IPS-18c (cell line): ENCODE measurements at regions not wholly inside any gene's neighbourhood (a gene's known extent, or its start where the extent isn't known, plus 50 kb on each side); places are given as distances from the start of the nearest gene placed in this dataset.

Source experiments
- H3K4me3 ChIP-seq: 2 replicates; pipeline ENCODE4 v1.7.0; 2013; ENCODE audit warnings: low read depth, mild to moderate bottlenecking, low read length, moderate library complexity; ENCODE audit not compliant: insufficient read depth
- H3K9me3 ChIP-seq: one replicate; pipeline ENCODE4 v1.6.1; 2013; ENCODE audit warnings: mild to moderate bottlenecking, low read length, moderate library complexity; ENCODE audit not compliant: control insufficient read depth, insufficient read depth

DNA sequence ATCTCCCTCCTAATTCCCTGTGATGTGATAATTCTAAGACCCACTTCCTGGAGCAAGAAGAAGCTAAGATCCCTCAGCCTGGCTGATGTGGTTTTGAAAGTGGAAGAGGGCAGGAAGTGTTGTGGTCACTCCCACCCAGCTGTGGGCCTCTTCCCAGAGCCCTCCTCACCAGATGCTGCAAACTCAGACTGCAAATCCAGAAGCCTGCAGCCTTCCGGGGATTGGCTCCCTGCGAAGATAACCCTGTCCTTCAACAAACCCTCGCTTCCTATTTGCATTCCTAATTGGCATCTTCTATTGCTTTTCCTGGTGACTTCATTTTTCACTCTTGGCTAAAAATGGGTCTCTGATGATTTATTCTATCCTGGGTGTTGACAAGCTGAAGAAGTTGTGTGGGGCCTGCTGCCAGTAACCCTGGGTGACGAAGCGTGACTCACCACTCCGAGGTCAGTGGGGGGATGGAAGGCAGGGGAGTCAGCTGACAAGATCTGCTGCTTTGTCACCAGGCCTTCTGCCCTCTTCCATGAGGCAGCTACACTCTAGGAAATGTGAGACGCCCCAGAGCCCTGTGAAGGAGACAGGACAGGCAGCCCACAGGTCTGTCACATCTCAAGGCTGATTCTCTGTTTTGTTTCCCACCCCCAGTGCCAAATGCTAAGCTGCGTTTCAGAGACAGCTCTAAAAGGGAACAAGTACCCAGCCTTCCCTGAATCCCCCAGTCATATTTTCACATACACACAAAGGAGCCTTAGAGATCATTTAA lies 99.7 kb upstream of the LIPC start:
- H3K9me3 ChIP-seq = no peaks in the 10 kb centered on the region
- no peak overlapping the region for H3K4me3 ChIP-seq

DNA sequence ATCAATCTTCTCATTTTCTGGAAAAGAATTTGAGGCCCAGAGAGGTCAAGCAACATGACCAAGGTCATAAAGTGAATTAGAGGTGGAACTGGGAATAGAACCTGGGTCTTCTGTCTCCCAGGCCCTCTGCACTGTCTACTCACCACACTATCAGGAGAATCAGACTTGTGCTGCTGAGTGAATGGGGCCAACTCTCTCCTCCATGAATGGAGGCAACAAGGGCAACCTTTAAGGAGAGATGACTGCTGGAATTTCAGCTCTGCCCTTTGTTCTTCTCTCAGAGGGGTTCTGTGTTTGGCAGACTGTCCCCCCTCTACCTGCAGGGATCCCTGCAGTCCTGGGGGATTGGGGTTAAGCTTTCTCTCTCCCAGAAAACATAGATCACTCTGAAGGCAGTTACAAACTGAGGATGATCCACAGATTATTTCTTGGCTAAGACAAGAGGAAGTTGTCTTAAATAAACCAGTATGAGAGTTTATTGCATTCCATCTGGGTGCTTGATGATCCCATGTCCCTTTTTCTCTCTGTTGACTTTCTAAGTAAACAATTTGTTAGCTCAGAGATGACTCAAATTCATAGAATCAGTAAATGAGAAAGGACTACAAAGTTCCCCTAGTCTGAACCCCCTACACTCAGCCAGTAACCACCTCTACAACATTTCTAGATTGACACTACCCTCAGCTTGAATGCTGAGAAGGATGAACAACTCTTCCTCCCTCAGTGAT lies 99.0 kb upstream of the LIPC start:
- Histone ChIP-seq H3K4me3 (no peak overlapping the region), H3K9me3 (no peaks in the 10 kb centered on the region)

DNA sequence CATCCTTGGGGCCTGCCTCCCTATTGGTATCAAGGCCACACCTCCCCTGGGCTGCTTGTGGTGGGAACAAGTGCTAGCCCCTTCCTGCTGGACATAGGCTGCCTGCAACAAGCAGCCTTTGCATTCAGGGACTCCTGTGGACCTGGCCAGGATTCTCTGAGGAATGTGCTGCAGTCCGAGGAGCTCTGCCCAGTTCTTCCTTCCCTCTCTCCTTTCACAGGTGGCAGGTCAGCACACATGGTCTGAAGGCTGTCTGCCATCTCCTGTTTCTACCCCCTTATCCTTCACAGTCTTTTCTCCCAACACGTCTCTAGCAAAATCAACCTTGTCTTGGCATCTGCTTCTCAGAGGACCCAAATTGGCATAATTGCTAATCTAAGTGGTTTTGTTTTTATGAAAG lies 97.0 kb upstream of the LIPC start:
- Histone ChIP-seq H3K9me3 (no peaks in the 10 kb centered on the region), H3K4me3 (no peak overlapping the region)

DNA sequence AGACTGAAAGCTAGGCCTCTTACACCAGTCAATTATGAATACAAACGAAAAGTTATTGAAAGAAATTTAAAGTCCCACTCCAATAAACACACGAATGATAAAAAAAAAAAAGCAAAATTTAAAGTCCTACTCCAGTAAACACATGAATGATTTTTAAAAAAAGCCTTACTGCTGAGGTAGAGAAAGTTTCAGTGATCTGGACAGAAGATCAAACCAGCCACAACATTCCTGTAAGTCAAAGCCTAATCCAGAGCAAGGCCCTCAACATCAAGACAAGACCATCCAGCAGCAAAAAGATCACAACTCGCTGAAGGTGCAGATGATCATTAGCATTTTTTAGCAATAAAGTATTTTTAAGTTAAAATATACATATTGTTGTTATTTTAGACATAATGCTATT lies 95.6 kb upstream of the LIPC start:
- H3K9me3 ChIP-seq = no peaks in the 10 kb centered on the region
- H3K4me3 ChIP-seq = no peak overlapping the region

DNA sequence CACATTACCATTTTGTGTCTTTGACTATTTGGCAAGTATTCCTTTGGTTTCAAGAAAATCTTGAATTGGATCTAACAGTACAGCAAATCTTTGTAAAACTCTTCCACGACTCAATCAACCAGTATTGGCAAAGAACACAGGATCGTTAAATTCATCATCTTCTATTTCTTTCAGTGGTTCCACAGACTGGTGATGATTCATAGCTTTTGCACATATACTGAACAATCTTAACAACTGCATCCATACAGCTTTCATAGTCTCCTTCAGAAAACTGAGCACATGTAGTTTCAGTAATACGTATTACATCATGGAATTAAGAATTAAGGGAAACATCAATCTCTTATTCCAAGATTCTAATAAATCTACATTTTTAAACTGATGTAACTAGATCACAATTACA lies 91.6 kb upstream of the LIPC start:
- H3K4me3 ChIP-seq = no peak overlapping the region
- peaks cover 2% of the 10 kb centered on the region for H3K9me3 ChIP-seq

DNA sequence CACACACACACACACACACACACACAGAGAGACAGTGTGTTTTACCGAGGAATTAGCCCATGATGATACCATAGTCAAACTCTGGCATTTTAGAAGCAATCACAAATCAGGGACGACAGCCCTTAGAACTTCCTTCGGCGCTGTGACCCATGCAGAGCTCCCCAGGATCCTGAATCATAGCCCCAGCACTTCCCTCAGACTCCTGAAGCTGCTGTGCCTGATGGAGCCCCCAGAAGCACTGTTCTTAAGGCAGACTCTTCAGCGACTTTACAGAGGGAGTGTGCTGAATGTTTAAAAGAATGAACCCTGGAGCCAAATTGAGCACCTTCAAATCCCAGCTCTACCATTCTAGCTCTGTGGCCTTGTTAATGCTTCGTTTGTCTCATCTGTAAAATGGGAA lies 89.3 kb upstream of the LIPC start:
- peaks cover 2% of the 10 kb centered on the region for H3K9me3 ChIP-seq
- H3K4me3 ChIP-seq = no peak overlapping the region

DNA sequence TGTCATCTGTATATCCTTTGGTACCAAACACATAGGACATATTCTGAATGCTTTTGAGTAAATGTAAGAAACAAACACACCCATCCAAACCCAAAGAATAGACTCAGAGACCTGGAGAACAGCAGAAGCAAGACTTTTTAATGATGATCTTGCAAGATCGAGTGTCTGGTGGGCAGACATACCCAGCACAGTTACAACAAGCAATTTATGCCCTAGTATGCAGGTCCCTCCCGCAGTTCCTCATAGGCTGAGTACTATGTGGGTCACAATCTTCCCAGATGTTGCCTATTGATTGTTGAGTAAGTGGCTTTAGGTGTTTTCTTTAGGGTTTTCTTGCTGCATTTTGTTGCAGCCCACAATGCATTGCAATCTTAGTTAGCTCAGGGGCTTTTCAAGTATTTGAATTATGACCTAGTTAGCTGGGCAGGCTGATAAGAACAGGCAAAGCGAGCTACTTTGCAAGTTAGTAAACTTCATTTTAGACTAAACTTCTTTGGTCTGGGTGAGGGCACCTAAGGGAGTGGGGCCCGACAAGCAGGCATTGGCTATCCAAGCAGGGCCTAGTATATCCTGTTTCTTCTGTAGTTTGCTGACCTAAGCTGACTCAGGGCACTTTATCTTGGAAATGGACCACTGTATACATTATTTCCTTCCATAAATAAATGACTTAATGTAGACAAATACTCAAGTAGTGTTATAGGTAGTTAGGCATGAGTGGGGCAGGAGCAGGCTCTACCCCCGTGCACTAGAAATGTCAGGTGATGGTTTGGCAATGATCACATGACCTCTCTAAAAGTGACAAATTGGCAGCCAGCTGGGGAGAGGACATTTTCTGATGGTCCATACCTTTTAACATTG lies 87.3 kb upstream of the LIPC start:
- H3K9me3 ChIP-seq = peaks cover 2% of the 10 kb centered on the region

DNA sequence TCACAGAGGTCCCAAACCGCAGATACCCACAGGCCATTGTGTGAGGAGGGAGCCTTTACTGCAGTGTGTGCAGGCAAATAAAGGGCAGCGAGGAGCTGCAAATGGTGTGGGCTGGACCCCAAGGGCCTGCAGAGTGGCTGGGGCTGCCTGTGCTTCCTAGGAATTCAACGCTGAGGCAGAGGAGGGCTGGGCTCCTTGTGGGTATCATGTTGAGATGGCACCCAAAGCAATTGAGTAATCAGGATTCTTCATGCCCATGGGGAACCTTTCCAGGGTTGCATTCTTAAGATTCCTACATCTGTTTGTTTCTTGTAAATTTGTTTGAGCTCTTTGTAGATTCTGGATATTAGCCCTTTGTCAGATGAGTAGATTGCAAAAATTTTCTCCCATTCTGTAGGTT lies 85.4 kb upstream of the LIPC start:
- Histone ChIP-seq H3K4me3 (no peak overlapping the region), H3K9me3 (peaks cover 2% of the 10 kb centered on the region)

More for the DNA sequence above, 87.3 kb upstream of the LIPC start:
- no peak overlapping the region for H3K4me3 ChIP-seq

DNA sequence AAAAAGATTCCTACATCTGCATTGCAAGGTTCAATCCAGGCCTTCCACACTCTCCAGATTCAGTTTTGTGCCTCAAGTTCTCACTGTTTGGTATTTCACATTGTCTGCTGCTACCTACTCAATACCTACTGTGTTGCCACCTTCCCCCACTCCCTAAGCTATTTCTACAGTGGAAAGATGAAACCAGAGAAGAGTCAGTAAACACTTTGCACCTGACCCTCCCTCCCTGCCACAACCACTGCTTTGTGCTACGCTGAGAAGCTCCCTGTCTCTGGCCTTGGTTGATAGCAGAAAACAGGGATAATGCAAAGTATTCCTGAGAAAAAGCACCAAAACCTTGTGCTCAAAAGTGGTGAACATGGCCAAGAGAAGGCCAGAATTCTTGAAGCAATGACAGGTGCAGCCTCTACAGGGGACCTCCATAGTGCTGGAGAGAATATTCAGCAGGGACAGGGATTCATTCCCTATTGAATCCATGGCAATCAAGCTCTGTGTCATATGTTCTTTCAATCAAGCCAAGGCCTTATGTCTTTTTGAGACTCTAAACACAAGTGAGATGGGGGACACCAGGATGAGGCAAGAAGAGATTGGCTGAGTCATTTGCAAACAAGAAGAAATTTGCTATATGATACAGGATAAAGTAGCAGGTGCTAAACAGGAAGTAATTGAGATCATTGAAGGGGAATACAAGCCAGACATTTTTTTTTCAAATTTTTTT lies 83.5 kb upstream of the LIPC start:
- H3K9me3 ChIP-seq = peaks cover 2% of the 10 kb centered on the region
- H3K4me3 ChIP-seq = no peak overlapping the region

DNA sequence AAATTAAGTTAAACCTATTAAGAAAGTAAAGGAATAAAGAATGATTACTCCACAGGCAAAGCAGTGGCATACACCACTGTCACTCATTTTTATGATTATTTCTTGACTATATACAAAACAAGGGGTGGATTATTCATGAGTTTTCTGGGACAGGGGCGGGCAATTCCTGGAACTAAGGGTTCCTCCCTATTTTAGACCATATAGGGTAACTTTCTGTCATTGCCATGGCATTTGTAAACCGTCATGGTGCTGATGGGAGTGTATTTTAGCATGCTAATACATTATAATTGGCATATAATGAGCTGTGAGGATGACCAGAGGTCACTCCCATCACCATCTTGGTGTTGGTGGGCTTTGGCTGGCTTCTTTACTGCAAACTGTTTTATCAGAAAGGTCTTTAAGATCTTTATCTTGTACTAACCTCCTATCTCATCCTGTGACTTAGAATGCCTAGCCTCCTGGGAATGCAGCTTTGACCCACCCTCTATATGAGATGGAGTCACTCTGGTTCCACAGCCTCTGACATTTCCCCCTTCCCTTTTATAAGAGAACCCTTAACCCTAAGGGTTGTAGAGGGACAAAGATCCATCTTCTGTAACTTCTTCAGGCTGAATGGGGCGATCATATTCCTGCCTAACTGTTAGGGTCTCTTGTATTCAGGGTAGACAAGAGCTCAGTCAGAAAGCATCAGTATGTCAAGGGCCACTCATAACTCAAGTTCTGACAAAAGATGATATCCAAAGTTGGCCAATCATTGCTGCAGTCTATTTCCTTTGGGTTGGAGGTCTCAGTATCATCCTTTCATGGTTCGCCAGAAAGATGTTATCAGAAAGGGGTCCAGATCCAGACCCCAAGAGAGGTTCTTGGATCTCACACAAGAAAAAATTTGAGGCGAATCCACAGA lies 79.5 kb upstream of the LIPC start:
- no peak overlapping the region for H3K4me3 ChIP-seq

DNA sequence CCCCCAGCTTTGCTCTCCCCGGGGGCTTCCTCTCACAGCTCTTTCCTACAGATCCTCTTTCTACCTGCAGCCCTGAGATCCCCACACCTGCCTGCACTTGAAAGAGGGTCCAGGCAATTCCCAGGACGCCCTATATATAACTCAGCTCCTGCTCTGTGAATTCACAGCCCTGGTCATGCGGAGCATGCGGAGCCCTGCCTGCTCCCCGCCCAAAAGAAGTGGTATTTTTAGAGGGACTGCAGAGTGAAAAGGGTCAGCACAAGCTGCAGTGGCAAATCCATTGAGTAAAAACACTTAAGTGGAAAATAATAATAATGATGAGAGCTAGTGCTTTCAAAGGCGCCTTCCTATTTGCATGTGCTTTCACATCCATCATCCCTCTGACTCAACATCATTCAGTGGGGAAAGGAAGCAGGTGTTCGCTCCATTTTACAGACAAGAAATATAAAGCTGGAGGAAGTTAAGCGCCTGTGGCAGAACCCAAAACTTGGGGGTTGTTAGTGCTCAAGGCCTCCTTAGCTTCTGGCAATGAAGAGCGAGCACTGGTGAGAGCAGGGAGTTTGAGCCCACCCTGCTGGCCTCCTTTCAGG lies 76.3 kb upstream of the LIPC start:
- Histone ChIP-seq H3K9me3 (no peaks in the 10 kb centered on the region), H3K4me3 (no peak overlapping the region)

More for the DNA sequence above, 79.5 kb upstream of the LIPC start:
- H3K9me3 ChIP-seq = no peaks in the 10 kb centered on the region

DNA sequence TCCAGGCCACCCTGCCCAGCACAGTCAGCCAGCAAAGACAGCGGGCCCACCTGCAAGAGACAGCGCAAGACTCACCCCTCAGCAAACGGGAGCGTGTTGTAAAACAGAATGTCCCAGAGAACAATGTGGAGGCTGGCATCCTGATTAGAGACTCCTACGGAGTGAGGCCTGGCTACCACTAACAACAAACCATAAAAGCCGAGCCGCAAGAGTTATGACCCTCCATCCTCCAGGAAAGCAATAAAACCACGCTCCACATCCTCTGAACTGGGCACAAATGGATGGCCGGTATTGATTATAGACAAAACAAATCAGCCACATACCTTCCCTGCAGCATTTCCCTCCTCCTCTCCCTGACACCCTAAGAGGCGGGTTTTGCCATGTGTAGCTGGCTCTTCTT lies 75.8 kb upstream of the LIPC start:
- Histone ChIP-seq H3K4me3 (no peak overlapping the region), H3K9me3 (no peaks in the 10 kb centered on the region)

DNA sequence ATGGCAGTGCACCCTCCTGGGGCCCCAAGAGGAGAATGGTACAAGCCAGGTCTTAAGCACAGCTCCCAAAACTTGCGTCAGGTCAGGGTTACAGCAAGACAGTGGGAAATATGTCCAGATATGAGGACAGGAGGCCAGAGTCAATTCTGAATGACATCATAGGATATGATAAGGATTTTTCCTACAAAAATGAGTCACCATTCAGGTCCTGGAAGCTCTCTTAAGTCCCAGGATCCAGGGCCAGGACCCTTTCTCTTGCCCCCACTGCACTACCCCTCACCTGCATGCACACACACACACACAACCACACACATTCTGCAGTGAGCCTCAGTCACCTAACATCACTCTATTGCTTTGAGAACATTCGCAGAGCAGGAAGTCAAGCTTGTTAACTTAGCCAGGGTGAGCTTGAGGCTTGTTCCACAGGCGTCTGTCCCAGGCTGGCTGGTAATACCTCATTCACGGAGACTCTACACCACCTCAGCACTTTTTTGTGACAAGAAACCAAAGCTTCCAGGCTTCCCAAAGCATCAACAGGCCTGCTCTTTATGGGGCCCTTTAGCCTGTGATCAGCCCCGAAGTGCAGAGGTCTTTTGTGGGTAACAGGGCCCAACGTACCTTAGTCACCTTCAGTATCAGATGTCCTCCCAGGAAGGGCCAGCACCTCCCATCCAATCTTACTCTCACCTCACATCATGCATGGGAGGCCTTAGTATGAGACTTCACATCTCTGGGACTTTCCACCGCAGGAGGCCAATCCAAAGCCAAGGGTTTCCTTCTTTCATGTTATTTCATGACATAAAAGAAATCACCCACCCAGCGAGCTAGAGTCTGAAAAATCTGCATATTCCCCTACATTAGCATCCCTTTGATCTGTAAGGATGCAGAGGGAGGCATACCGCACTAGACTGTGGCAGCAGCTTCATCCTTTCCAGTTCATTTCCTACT lies 74.0 kb upstream of the LIPC start:
- H3K9me3 ChIP-seq = peaks cover 2% of the 10 kb centered on the region
- H3K4me3 ChIP-seq = no peak overlapping the region

DNA sequence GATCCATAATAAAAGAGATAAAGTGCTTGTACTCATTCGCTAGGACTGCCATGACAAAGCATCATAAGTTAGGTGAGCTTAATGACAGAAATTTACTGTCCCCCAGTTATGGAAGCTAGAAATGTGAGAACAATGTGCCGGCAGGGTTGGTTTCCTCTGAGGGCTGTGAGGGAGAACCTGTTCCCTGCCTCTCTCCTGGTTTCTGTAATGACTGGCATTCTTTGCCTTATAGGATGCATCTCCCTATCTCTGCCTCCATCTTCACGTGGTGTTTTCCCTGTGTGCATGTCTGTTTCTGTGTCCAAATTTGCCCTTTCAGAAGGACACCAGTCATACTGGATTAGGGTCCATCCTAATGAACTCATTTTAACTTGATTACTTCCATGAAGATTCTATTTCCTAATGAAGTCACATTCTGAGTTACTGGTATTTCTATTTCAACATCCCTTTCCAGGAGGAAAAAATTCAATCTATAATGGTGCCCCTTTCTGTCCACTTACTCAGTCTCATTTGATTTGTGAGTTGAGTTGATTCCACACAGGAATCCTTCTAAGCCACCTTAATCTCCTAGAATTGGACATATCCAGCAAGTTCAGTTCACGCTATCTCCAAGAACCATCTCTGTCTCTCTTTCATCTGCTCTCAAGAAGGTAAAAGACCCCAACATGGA lies 71.2 kb upstream of the LIPC start:
- Histone ChIP-seq H3K9me3 (peaks cover 2% of the 10 kb centered on the region), H3K4me3 (no peak overlapping the region)
